ENCODE measurements at regions not wholly inside any gene's neighbourhood (a gene's known extent, or its start where the extent isn't known, plus 50 kb on each side); places are given as distances from the start of the nearest gene placed in this dataset.
A peak's percentile ranks its signal among the peaks of the same experiment; 100 is the strongest.
"Not testable (repeated sequence)": the region's sequence is repeated elsewhere in the genome, so short reads cannot be mapped to it uniquely, and the experiment has no call there.

- in situ Hi-C loops (cut with HindIII; ENCODE audit: low sequenced_read_pairs); H3K4me3 ChIP-seq (ENCODE audit: low read depth, low read length); DNase-seq (ENCODE audit: low read depth, low spot score): not testable (repeated sequence)
Measured at GRCh38 chr21:25531538-25532250, 75.6 kb downstream of the MRPL39 start.

GRCh38 chr21:25528515-25528914, 78.8 kb downstream of the MRPL39 start:
- in situ Hi-C loops (cut with HindIII; ENCODE audit: low sequenced_read_pairs) = no loop called here
- no peak overlapping the region for H3K4me3 ChIP-seq (ENCODE audit: low read depth, low read length)
- no peak for DNase-seq (ENCODE audit: low read depth, low spot score)
- no peak for TF ChIP-seq CTCF (IDR thresholded peaks at IDR 0.05; ENCODE audit: low read depth, low read length)

- in situ Hi-C loops (cut with HindIII; ENCODE audit: low sequenced_read_pairs) = no loop called here
- DNase-seq (ENCODE audit: low read depth, low spot score) = no peak
- no peak overlapping the region for H3K4me3 ChIP-seq (ENCODE audit: low read depth, low read length)
- TF ChIP-seq CTCF (IDR thresholded peaks at IDR 0.05; ENCODE audit: low read depth, low read length) = no peak
Measured at GRCh38 chr21:25518491-25518911, 88.8 kb downstream of the MRPL39 start.

- in situ Hi-C loops (cut with HindIII; ENCODE audit: low sequenced_read_pairs) = no loop called here
- H3K4me3 ChIP-seq (ENCODE audit: low read depth, low read length) = no peak overlapping the region
- peak; percentile 58 for DNase-seq (ENCODE audit: low read depth, low spot score)
- TF ChIP-seq CTCF (IDR thresholded peaks at IDR 0.05; ENCODE audit: low read depth, low read length) = no peak
Measured at GRCh38 chr21:25515484-25516405, 91.5 kb downstream of the MRPL39 start.

GRCh38 chr21:25513810-25514209, 93.5 kb downstream of the MRPL39 start:
- no peak for TF ChIP-seq CTCF (IDR thresholded peaks at IDR 0.05; ENCODE audit: low read depth, low read length)
- H3K4me3 ChIP-seq (ENCODE audit: low read depth, low read length) = no peak overlapping the region
- in situ Hi-C loops (cut with HindIII; ENCODE audit: low sequenced_read_pairs) = no loop called here
- DNase-seq (ENCODE audit: low read depth, low spot score) = no peak

GRCh38 chr21:25512095-25513081, 94.9 kb downstream of the MRPL39 start:
- DNase-seq (ENCODE audit: low read depth, low spot score) = no peak
- no peak for TF ChIP-seq CTCF (IDR thresholded peaks at IDR 0.05; ENCODE audit: low read depth, low read length)
- no peak overlapping the region for H3K4me3 ChIP-seq (ENCODE audit: low read depth, low read length)
- in situ Hi-C loops (cut with HindIII; ENCODE audit: low sequenced_read_pairs) = no loop called here
